GM12873 (cell line): ENCODE measurements at regions not wholly inside any gene's neighbourhood (a gene's known extent, or its start where the extent isn't known, plus 50 kb on each side); places are given as distances from the start of the nearest gene placed in this dataset.

Experiments used
- CTCF ChIP-seq: IDR thresholded peaks from 2 replicates; pipeline ENCODE4 v1.5.1; 2012; ENCODE audit warnings: low read depth, mild to moderate bottlenecking, moderate library complexity, low read length, control low read depth; ENCODE audit not compliant: insufficient read depth; ENCODE audit errors: missing control alignments

GRCh38 chr2:188170356-188170755 is 121.3 kb upstream of the GULP1 start:
- TF ChIP-seq CTCF = no peak

- no peak for TF ChIP-seq CTCF
These were observed 115.1 kb upstream of the GULP1 start for GRCh38 chr2:188176620-188177019.

- no peak for TF ChIP-seq CTCF
These were observed 110.4 kb upstream of the GULP1 start for GRCh38 chr2:188181067-188181838.

- no peak for TF ChIP-seq CTCF
These were observed 109.8 kb upstream of the GULP1 start for GRCh38 chr2:188181884-188182283.

GRCh38 chr2:188187726-188188125 is 103.9 kb upstream of the GULP1 start:
- TF ChIP-seq CTCF = no peak

- no peak for TF ChIP-seq CTCF
These were observed 102.3 kb upstream of the GULP1 start for GRCh38 chr2:188189356-188189755.

GRCh38 chr2:188193230-188193629 is 98.4 kb upstream of the GULP1 start:
- TF ChIP-seq CTCF = no peak
